DND-41 (cell line): ENCODE measurements at regions not wholly inside any gene's neighbourhood (a gene's known extent, or its start where the extent isn't known, plus 50 kb on each side); places are given as distances from the start of the nearest gene placed in this dataset.

Experiments
- EZH2 ChIP-seq: IDR thresholded peaks from 3 replicates; pipeline ENCODE4 v1.6.1; 2012; ENCODE audit warnings: borderline replicate concordance, low read depth, mild to moderate bottlenecking, moderate library complexity, low read length, inconsistent platforms; ENCODE audit not compliant: severe bottlenecking
- TF ChIP-seq, protein P1 (sequence below): IDR thresholded peaks from 2 replicates; pipeline ENCODE4 v1.5.1; 2012; ENCODE audit warnings: borderline replicate concordance, low read length, moderate library complexity, mild to moderate bottlenecking; ENCODE audit not compliant: poor library complexity, severe bottlenecking; ENCODE audit errors: extremely low read depth

DNA sequence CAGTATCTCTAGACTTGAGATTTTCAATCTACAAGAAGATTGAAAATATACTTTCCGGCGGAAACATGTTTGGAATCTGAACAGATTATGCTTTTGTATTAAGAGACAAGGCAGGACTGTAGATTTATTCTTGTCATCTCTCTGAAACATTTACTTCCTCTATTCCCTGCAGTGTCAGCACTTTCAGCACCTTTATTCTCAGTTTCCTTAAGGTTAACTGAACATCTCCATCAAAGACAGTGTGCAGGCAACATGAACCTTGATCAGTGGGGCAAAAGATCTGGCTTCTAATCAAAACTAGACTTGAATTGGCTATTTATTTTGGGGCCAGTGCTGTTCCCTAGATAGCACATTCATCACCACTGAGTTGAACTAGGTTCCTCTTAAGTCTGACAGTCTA is 129.9 kb upstream of the HCN1 start:
- TF ChIP-seq, protein P1, sequence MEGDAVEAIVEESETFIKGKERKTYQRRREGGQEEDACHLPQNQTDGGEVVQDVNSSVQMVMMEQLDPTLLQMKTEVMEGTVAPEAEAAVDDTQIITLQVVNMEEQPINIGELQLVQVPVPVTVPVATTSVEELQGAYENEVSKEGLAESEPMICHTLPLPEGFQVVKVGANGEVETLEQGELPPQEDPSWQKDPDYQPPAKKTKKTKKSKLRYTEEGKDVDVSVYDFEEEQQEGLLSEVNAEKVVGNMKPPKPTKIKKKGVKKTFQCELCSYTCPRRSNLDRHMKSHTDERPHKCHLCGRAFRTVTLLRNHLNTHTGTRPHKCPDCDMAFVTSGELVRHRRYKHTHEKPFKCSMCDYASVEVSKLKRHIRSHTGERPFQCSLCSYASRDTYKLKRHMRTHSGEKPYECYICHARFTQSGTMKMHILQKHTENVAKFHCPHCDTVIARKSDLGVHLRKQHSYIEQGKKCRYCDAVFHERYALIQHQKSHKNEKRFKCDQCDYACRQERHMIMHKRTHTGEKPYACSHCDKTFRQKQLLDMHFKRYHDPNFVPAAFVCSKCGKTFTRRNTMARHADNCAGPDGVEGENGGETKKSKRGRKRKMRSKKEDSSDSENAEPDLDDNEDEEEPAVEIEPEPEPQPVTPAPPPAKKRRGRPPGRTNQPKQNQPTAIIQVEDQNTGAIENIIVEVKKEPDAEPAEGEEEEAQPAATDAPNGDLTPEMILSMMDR, result no peak
- TF ChIP-seq EZH2, result no peak
